HCT116 (cell line): ENCODE measurements at regions not wholly inside any gene's neighbourhood (a gene's known extent, or its start where the extent isn't known, plus 50 kb on each side); places are given as distances from the start of the nearest gene placed in this dataset.

Experiments used
- CEBPB ChIP-seq: IDR thresholded peaks from 2 replicates; pipeline ENCODE4 v1.6.1; 2012; ENCODE audit warnings: low read depth
- EGR1 ChIP-seq: IDR thresholded peaks from 2 replicates; pipeline ENCODE4 v1.6.1; 2012; ENCODE audit warnings: low read depth
- ELF1 ChIP-seq: IDR thresholded peaks from 2 replicates; pipeline ENCODE4 v1.6.1; 2012; ENCODE audit warnings: low read depth, borderline replicate concordance
- EZH2 ChIP-seq: fragments of 200-600 bp; sonication (generic); IDR thresholded peaks from 2 replicates; pipeline ENCODE4 v1.6.1; 2017; ENCODE audit warnings: antibody characterized with exemption, mixed run types
- EZH2phosphoT487 ChIP-seq: fragments of 200-600 bp; IDR thresholded peaks from 2 replicates; pipeline ENCODE4 v1.6.1; 2018; ENCODE audit warnings: antibody characterized with exemption, borderline replicate concordance
- JUND ChIP-seq: IDR thresholded peaks from 2 replicates; pipeline ENCODE4 v1.6.1; 2012
- POLR2A ChIP-seq: IDR thresholded peaks from 2 replicates; pipeline ENCODE4 v1.7.0; 2011; ENCODE audit warnings: borderline replicate concordance; ENCODE audit not compliant: insufficient read depth, insufficient read length; ENCODE audit errors: extremely low read depth
- POLR2AphosphoS5 ChIP-seq: IDR thresholded peaks from 2 replicates; pipeline ENCODE4 v1.6.1; 2011; ENCODE audit warnings: mild to moderate bottlenecking, low read depth, low read length, moderate library complexity
- RAD21 ChIP-seq: IDR thresholded peaks from 2 replicates; pipeline ENCODE4 v1.6.1; 2012; ENCODE audit warnings: low read depth, mild to moderate bottlenecking
- YY1 ChIP-seq: IDR thresholded peaks from 2 replicates; pipeline ENCODE4 v1.6.1; 2011; ENCODE audit warnings: low read length, low read depth, moderate library complexity, mild to moderate bottlenecking; ENCODE audit not compliant: insufficient replicate concordance; ENCODE audit errors: extremely low read depth
- TF ChIP-seq, protein P1 (sequence below): IDR thresholded peaks from 2 replicates; pipeline ENCODE4 v1.6.1; 2012
- TF ChIP-seq, protein P2 (sequence below), 3 experiments: fragments of 200-600 bp in 1 of 3; sonication (generic) in 1 of 3; IDR thresholded peaks in 2 of 3; conservative IDR thresholded peaks in 1 of 3; 2 replicates each; pipeline ENCODE4 v1.5.1; 2012 to 2017; ENCODE audit warnings: low read depth in 2 of 3, low read length in 2 of 3, antibody characterized with exemption in 1 of 3, borderline replicate concordance in 1 of 3, control low read depth in 1 of 3, mild to moderate bottlenecking in 1 of 3, mixed read lengths in 1 of 3, mixed run types in 1 of 3, moderate library complexity in 1 of 3; ENCODE audit not compliant: insufficient read depth in 1 of 3
- TF ChIP-seq, protein P3 (sequence below): IDR thresholded peaks from 2 replicates; pipeline ENCODE4 v1.6.1; 2012; ENCODE audit warnings: low read depth
- TF ChIP-seq, protein P4 (sequence below): IDR thresholded peaks from 2 replicates; pipeline ENCODE4 v1.6.1; 2011; ENCODE audit warnings: mild to moderate bottlenecking, low read length, moderate library complexity; ENCODE audit not compliant: insufficient replicate concordance; ENCODE audit errors: extremely low read depth

DNA sequence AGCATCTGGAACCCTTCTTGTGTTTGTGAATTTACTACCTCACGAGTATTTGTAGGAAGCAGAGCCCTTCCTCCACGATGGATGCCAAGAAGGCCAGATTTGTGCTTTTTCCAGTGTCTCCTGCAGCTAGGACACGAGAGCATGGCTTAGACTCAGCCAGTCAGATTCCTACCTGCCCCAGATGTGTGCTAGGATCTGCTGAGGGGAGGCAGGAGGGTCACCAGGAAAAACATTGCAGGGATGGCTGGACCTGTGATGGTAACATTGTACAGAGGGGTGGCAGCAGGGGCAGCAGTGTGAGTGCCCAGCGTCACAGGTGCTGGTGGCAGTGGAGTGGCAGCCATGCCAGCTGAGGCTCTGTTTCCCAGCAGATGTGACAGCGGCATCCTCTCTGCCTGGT lies 285.3 kb downstream of the FAM43A start:
- no peak for TF ChIP-seq POLR2A
- TF ChIP-seq, protein P1, sequence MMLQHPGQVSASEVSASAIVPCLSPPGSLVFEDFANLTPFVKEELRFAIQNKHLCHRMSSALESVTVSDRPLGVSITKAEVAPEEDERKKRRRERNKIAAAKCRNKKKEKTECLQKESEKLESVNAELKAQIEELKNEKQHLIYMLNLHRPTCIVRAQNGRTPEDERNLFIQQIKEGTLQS = no peak
- TF ChIP-seq JUND = no peak
- TF ChIP-seq, protein P2, sequence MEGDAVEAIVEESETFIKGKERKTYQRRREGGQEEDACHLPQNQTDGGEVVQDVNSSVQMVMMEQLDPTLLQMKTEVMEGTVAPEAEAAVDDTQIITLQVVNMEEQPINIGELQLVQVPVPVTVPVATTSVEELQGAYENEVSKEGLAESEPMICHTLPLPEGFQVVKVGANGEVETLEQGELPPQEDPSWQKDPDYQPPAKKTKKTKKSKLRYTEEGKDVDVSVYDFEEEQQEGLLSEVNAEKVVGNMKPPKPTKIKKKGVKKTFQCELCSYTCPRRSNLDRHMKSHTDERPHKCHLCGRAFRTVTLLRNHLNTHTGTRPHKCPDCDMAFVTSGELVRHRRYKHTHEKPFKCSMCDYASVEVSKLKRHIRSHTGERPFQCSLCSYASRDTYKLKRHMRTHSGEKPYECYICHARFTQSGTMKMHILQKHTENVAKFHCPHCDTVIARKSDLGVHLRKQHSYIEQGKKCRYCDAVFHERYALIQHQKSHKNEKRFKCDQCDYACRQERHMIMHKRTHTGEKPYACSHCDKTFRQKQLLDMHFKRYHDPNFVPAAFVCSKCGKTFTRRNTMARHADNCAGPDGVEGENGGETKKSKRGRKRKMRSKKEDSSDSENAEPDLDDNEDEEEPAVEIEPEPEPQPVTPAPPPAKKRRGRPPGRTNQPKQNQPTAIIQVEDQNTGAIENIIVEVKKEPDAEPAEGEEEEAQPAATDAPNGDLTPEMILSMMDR (IDR thresholded peaks at IDR 0.05 in 2 of 3, conservative IDR thresholded peaks at IDR 0.05 in 1 of 3; ENCODE audit: borderline replicate concordance in 1 of 3, insufficient read depth in 1 of 3, low read depth in 2 of 3, low read length in 2 of 3) = no peak
- TF ChIP-seq EZH2 = no peak
- TF ChIP-seq RAD21 = no peak
- TF ChIP-seq YY1 = no peak
- TF ChIP-seq, protein P3, sequence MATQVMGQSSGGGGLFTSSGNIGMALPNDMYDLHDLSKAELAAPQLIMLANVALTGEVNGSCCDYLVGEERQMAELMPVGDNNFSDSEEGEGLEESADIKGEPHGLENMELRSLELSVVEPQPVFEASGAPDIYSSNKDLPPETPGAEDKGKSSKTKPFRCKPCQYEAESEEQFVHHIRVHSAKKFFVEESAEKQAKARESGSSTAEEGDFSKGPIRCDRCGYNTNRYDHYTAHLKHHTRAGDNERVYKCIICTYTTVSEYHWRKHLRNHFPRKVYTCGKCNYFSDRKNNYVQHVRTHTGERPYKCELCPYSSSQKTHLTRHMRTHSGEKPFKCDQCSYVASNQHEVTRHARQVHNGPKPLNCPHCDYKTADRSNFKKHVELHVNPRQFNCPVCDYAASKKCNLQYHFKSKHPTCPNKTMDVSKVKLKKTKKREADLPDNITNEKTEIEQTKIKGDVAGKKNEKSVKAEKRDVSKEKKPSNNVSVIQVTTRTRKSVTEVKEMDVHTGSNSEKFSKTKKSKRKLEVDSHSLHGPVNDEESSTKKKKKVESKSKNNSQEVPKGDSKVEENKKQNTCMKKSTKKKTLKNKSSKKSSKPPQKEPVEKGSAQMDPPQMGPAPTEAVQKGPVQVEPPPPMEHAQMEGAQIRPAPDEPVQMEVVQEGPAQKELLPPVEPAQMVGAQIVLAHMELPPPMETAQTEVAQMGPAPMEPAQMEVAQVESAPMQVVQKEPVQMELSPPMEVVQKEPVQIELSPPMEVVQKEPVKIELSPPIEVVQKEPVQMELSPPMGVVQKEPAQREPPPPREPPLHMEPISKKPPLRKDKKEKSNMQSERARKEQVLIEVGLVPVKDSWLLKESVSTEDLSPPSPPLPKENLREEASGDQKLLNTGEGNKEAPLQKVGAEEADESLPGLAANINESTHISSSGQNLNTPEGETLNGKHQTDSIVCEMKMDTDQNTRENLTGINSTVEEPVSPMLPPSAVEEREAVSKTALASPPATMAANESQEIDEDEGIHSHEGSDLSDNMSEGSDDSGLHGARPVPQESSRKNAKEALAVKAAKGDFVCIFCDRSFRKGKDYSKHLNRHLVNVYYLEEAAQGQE = no peak
- TF ChIP-seq, protein P4, sequence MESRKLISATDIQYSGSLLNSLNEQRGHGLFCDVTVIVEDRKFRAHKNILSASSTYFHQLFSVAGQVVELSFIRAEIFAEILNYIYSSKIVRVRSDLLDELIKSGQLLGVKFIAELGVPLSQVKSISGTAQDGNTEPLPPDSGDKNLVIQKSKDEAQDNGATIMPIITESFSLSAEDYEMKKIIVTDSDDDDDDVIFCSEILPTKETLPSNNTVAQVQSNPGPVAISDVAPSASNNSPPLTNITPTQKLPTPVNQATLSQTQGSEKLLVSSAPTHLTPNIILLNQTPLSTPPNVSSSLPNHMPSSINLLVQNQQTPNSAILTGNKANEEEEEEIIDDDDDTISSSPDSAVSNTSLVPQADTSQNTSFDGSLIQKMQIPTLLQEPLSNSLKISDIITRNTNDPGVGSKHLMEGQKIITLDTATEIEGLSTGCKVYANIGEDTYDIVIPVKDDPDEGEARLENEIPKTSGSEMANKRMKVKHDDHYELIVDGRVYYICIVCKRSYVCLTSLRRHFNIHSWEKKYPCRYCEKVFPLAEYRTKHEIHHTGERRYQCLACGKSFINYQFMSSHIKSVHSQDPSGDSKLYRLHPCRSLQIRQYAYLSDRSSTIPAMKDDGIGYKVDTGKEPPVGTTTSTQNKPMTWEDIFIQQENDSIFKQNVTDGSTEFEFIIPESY = no peak
- TF ChIP-seq EGR1 = no peak
- TF ChIP-seq EZH2phosphoT487 = no peak
- TF ChIP-seq POLR2AphosphoS5 = no peak
- no peak for TF ChIP-seq ELF1
- TF ChIP-seq CEBPB = no peak
